ENCODE measurements at regions not wholly inside any gene's neighbourhood (a gene's known extent, or its start where the extent isn't known, plus 50 kb on each side); places are given as distances from the start of the nearest gene placed in this dataset.

GRCh38 chr11:15906481-15907035, 449.8 kb downstream of the SOX6 start:
- TF ChIP-seq, protein P1, sequence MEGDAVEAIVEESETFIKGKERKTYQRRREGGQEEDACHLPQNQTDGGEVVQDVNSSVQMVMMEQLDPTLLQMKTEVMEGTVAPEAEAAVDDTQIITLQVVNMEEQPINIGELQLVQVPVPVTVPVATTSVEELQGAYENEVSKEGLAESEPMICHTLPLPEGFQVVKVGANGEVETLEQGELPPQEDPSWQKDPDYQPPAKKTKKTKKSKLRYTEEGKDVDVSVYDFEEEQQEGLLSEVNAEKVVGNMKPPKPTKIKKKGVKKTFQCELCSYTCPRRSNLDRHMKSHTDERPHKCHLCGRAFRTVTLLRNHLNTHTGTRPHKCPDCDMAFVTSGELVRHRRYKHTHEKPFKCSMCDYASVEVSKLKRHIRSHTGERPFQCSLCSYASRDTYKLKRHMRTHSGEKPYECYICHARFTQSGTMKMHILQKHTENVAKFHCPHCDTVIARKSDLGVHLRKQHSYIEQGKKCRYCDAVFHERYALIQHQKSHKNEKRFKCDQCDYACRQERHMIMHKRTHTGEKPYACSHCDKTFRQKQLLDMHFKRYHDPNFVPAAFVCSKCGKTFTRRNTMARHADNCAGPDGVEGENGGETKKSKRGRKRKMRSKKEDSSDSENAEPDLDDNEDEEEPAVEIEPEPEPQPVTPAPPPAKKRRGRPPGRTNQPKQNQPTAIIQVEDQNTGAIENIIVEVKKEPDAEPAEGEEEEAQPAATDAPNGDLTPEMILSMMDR (IDR thresholded peaks at IDR 0.05; ENCODE audit: poor library complexity), result no peak
- TF ChIP-seq EZH2phosphoT487 (IDR thresholded peaks at IDR 0.05; ENCODE audit: low read depth, severe bottlenecking, unreplicated experiment) (no peak), EZH2 (IDR thresholded peaks at IDR 0.05; ENCODE audit: borderline replicate concordance) (no peak)
